ENCODE measurements at regions not wholly inside any gene's neighbourhood (a gene's known extent, or its start where the extent isn't known, plus 50 kb on each side); places are given as distances from the start of the nearest gene placed in this dataset.

DNA sequence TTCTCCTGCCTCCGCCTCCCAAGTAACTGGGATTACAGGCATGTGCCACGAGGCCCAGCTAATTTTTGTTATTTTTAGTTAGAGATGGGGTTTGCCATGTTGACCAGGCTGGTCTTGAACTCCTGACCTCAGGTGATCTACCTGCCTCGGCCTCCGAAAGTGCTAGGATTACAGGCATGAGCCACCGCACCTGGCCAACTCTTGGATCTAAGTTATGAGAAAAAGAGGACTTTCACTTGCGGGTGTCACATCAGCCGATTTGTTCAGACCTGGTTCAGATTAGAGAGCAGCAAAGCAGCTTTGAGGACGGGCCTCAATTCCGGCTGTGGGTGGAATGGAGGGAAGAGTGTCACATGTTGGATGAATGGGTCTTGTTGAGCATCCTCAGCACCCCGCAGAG is 61.0 kb upstream of the FGFR2 start:
- DNase-seq = no peak

DNA sequence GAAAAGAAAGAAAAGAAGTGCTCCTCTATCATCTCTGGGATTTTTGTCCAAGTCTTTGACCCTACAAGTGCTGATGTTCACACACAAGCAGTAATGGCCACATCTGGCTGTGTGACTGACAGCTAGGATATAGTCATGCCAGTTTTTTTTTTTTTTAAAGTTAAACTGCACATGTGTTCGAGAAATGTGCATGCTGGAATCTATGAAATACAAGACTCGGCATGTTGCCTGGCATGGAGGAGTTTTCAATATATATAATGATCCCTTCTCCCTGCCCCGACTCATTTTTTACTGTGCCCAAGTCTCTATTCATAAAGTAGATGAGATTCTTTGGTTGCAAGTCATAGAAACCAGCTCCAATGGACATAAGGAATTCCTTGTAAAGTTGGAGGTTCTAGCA is 60.4 kb upstream of the FGFR2 start:
- no peak for DNase-seq

DNA sequence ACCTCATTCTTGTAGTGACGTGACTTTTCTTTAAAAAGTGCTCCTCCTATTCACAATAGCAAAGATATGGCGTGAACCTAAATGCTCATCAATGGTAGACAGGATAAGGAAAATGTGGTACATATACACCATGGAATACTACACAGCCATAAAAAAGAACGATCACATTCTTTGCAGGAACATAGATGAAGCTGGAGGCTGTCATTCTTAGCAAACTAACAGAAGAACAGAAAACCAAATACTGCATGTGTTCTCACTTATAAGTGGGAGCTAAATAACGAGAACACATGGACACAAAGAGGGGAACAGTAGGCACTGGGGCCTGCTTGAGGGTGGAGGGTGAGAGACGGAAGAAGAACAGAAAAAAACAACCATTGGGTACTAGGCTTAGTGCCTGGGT is 59.9 kb upstream of the FGFR2 start:
- DNase-seq = no peak

DNA sequence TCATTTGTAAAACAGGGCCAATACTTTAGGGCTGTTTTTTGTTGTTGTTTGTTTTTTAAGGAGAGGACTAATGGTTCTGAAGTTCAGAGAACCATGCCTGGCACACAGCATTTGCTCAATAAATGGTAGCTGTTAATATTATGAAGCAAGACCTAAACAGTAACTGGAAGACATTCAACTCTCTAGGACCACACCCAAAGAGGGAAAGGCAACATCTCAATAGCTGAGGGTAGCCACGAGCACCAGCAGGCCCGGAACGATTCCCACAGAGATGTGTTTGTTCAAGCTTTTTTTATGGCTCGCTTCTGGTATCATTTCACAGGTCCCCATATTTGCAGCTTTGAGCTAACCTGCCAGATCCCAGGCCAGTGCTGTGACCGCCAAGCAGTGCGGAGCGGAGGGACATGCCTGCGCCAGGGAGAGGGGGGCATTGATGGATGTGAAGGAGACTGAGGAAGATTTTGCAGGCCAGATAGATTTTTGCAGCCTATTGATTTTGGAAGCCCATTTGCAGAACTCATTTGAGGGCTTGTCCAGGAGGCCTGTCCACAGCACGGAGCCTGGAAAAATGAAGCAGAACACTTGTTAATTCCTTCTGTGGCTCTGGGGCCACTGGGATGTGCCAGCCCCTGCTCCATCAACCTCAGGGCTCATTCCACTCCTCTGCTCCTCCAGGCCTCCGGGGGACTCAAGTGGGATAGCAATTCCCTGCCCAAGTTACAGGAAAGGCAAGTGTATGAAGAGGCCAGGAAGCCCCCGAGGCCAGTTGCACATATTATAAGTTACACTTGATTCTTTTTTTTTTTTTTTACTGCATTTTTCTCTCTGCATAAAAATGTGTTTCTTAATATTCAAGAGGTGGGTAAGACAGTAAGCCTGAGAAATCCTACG is 57.3 kb upstream of the FGFR2 start:
- no peak for DNase-seq

DNA sequence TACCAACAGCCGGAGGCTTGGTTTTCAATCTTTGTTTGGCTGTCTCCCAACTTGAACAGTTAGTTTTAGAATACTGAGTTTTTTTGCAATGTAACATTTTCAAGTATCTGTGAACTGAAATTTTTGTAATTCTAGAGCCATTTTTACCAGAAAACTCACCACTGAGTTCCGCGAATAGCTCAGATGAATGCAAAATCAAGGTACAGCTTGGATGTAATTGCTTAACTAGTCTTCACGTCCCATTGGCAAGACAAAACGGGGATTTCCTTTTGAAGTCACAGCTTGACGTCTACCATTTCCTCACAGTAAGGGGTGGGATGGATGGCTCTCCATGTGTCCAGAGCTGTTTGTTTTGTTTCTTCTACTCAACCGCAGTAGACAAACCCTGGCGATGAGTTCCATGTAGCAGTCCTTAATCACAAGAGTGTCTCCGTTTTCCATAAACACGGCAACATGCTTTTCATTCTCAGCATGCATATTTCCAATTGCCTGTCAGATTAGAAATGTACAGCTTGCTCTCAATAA is 55.8 kb upstream of the FGFR2 start:
- no peak for DNase-seq

DNA sequence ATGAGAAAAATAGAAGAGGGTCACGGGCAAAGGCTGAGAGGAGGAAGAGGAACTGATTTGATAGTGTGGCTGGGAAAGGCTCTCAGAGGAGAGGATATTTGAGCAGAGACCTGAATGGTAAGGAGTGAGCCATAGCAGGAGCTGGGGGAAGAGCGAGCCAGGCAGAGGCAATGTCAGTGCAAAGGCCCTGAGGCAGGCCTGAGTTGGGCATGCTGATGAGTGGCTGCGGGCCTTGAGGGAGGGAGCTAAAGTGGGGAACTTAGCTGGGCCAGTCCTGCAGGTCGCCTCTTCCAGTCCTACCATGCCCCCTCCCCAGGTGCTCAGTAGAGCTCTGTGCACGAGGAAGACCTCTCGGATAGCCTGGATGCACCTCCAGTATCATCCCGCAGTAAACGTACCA is 55.4 kb upstream of the FGFR2 start:
- no peak for DNase-seq

DNA sequence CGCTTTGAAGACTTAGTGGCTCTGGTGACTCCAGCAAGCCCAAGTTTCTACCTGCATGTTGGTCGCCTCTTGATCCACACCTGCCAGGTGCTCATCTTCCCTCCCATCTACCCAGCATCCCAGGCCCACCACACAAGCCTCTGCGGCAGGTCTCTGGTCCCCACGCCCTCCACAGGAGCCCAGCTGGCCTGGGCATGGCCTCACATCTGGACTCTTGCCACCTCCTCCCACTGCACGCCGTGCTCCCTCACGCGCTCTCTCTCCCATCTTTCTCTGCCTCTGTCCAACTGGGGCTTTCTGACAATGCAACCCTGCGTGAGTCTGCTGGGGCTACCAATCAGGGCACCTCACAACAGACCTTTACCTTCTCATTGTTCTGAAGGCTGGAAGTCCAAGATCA is 50.2 kb upstream of the FGFR2 start:
- DNase-seq = no peak

DNA sequence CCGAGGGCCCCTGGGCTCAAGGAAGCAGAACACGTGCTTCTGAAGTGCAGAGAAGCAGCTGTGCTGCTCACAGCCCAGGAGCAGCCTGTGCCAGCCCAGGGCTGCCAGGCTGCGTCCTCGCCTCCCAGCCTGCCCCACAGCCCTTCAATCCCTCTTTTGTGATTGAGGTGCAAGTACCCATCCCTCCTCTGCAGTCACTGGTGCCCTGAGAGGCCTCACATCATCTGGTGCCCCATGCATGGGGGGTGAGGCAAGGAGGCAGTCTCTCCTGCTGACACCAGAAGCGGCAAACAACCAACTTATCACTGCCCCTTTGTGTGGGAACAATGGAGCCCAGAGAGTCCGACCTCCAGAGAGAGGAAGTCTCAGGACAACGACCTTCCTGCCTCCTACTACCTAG is 49.8 kb upstream of the FGFR2 start:
- DNase-seq = no peak
